A673 (cell line): ENCODE measurements at regions not wholly inside any gene's neighbourhood (a gene's known extent, or its start where the extent isn't known, plus 50 kb on each side); places are given as distances from the start of the nearest gene placed in this dataset.

ENCODE experiments used
- EZH2 ChIP-seq: fragments of 200-600 bp; sonication (generic); IDR thresholded peaks from 2 replicates; pipeline ENCODE4 v1.6.1; 2017; ENCODE audit warnings: borderline replicate concordance, low read depth, mild to moderate bottlenecking, mixed read lengths, antibody characterized with exemption, low read length; ENCODE audit not compliant: poor library complexity, severe bottlenecking
- TF ChIP-seq, protein P1 (sequence below): fragments of 300-800, 200-600 bp; sonication (generic); conservative IDR thresholded peaks from 2 replicates; pipeline ENCODE4 v1.5.1; 2017; ENCODE audit warnings: low read depth, mild to moderate bottlenecking, antibody characterized with exemption, low read length, moderate library complexity, mixed read lengths

DNA sequence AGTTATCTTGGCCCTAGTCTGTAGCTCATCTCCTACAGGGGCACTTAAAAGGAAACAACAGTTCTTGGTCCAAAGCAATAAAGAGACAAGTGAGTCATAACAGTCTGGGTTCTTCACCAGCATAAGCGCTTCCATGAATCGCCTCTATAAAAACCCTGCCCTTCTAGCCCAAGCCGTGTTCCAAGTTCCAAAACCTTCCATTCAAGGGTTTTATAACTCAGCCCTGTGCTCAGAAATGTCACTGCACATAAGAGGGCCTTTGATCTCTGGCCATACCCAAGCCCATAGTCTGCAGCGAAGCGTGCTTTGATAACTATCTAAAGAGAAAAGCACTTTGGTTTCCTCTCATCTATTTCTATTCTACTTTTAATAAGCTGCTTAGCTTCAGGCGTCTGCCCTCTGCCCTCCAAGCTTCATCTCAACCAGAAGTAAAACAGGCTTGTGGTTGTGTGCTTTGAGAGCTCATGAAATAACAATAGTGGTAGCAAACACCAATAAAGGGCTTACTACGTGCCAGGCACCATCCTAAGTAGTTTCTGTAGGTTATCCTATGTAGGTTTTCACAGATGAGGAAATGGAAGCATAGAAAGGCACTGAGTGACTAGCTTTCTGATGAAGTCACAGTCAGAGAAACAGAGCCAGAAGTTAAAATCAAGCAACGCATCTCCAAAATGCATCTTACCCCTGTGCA lies 64.0 kb upstream of the AKAP13 start:
- TF ChIP-seq, protein P1, sequence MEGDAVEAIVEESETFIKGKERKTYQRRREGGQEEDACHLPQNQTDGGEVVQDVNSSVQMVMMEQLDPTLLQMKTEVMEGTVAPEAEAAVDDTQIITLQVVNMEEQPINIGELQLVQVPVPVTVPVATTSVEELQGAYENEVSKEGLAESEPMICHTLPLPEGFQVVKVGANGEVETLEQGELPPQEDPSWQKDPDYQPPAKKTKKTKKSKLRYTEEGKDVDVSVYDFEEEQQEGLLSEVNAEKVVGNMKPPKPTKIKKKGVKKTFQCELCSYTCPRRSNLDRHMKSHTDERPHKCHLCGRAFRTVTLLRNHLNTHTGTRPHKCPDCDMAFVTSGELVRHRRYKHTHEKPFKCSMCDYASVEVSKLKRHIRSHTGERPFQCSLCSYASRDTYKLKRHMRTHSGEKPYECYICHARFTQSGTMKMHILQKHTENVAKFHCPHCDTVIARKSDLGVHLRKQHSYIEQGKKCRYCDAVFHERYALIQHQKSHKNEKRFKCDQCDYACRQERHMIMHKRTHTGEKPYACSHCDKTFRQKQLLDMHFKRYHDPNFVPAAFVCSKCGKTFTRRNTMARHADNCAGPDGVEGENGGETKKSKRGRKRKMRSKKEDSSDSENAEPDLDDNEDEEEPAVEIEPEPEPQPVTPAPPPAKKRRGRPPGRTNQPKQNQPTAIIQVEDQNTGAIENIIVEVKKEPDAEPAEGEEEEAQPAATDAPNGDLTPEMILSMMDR, result no peak
- no peak for TF ChIP-seq EZH2
